Muscle of leg (tissue), 3 donors: ENCODE measurements at regions not wholly inside any gene's neighbourhood (a gene's known extent, or its start where the extent isn't known, plus 50 kb on each side); places are given as distances from the start of the nearest gene placed in this dataset.

Experiments used
- DNase-seq: peaks from one replicate; pipeline ENCODE4 v3.0.0; 2013
- H3K27ac ChIP-seq: one replicate; pipeline ENCODE4 v1.5.1; 2013; ENCODE audit warnings: mild to moderate bottlenecking, low read length, control low read depth
- H3K27me3 ChIP-seq: one replicate; pipeline ENCODE4 v1.6.1; 2013; ENCODE audit warnings: low read length; ENCODE audit not compliant: control insufficient read depth, insufficient read depth
- H3K36me3 ChIP-seq: one replicate; pipeline ENCODE4 v1.6.1; 2013; ENCODE audit warnings: low read length; ENCODE audit not compliant: control insufficient read depth, insufficient read depth
- H3K4me1 ChIP-seq: one replicate; pipeline ENCODE4 v1.6.1; 2013; ENCODE audit warnings: low read length; ENCODE audit not compliant: control insufficient read depth, insufficient read depth
- H3K4me3 ChIP-seq: one replicate; pipeline ENCODE4 v1.5.1; 2013; ENCODE audit warnings: low read length, control low read depth
- H3K9me3 ChIP-seq: replicated peaks from 2 replicates; pipeline ENCODE4 v1.6.1; 2013; ENCODE audit warnings: low read depth, low read length; ENCODE audit not compliant: control insufficient read depth
- WGBS: methylation state at CpG from one replicate; pipeline ENCODE4 v1.1.5; 2013; ENCODE audit warnings: missing lambda C conversion rate; ENCODE audit not compliant: insufficient coverage; 5-methylcytosine and 5-hydroxymethylcytosine counted together

- Histone ChIP-seq H3K27ac (no peak overlapping the region), H3K4me1 (peaks cover 7% of the 10 kb centered on the region), H3K36me3 (no peaks in the 10 kb centered on the region), H3K9me3 (no peaks in the 10 kb centered on the region), H3K27me3 (peaks cover 2% of the 10 kb centered on the region), H3K4me3 (no peak overlapping the region)
- peak; percentile 22 for DNase-seq
- WGBS = no CpG with 5 or more reads among the region's 6 CpGs
Measured at GRCh38 chr16:9308850-9309249, 217.4 kb downstream of the HAPSTR1 start.

GRCh38 chr16:9309844-9310243 is 218.4 kb downstream of the HAPSTR1 start:
- no peak for DNase-seq
- peaks cover 2% of the 10 kb centered on the region for H3K9me3 ChIP-seq
- no peak overlapping the region for H3K27ac ChIP-seq
- peaks cover 2% of the 10 kb centered on the region for H3K27me3 ChIP-seq
- no peaks in the 10 kb centered on the region for H3K36me3 ChIP-seq
- H3K4me1 ChIP-seq = peaks cover 7% of the 10 kb centered on the region
- WGBS = 60% methylated on average over 1 of the region's 2 CpGs
- H3K4me3 ChIP-seq = no peak overlapping the region

GRCh38 chr16:9311303-9311954 is 220.0 kb downstream of the HAPSTR1 start:
- peak; percentile 57 for DNase-seq

GRCh38 chr16:9316008-9316407 is 224.6 kb downstream of the HAPSTR1 start:
- Histone ChIP-seq H3K9me3 (peaks cover 4% of the 10 kb centered on the region), H3K27me3 (peaks cover 2% of the 10 kb centered on the region), H3K36me3 (no peaks in the 10 kb centered on the region), H3K4me3 (no peak overlapping the region), H3K27ac (no peak overlapping the region), H3K4me1 (peaks cover 1% of the 10 kb centered on the region)
- DNase-seq = no peak

More at GRCh38 chr16:9311303-9311954, 220.0 kb downstream of the HAPSTR1 start:
- peaks cover 2% of the 10 kb centered on the region for H3K27me3 ChIP-seq
- peaks cover 4% of the 10 kb centered on the region for H3K9me3 ChIP-seq
- no peak overlapping the region for H3K27ac ChIP-seq
- no peak overlapping the region for H3K4me3 ChIP-seq
- H3K4me1 ChIP-seq = peaks cover 7% of the 10 kb centered on the region
- WGBS = 27% methylated on average over 4 of the region's 5 CpGs
- no peaks in the 10 kb centered on the region for H3K36me3 ChIP-seq

GRCh38 chr16:9316615-9317014 is 225.2 kb downstream of the HAPSTR1 start:
- no CpG with 5 or more reads among the region's 2 CpGs for WGBS
- no peak overlapping the region for H3K27ac ChIP-seq
- no peak overlapping the region for H3K4me3 ChIP-seq

GRCh38 chr16:9318764-9319163 is 227.3 kb downstream of the HAPSTR1 start:
- H3K4me1 ChIP-seq = no peaks in the 10 kb centered on the region
- no peaks in the 10 kb centered on the region for H3K36me3 ChIP-seq
- no peak overlapping the region for H3K4me3 ChIP-seq
- no peak overlapping the region for H3K27ac ChIP-seq
- peaks cover 4% of the 10 kb centered on the region for H3K9me3 ChIP-seq
- DNase-seq = no peak
- H3K27me3 ChIP-seq = no peaks in the 10 kb centered on the region
- WGBS = no CpG with 5 or more reads among the region's 2 CpGs

More at GRCh38 chr16:9316615-9317014, 225.2 kb downstream of the HAPSTR1 start:
- DNase-seq = no peak
- no peaks in the 10 kb centered on the region for H3K4me1 ChIP-seq
- no peaks in the 10 kb centered on the region for H3K36me3 ChIP-seq
- H3K9me3 ChIP-seq = peaks cover 4% of the 10 kb centered on the region
- H3K27me3 ChIP-seq = peaks cover 2% of the 10 kb centered on the region

GRCh38 chr16:9322769-9323168 is 231.3 kb downstream of the HAPSTR1 start:
- Histone ChIP-seq H3K27me3 (no peaks in the 10 kb centered on the region), H3K4me3 (no peak overlapping the region), H3K36me3 (no peaks in the 10 kb centered on the region), H3K27ac (no peak overlapping the region), H3K9me3 (no peaks in the 10 kb centered on the region), H3K4me1 (no peaks in the 10 kb centered on the region)
- DNase-seq = no peak
- no CpG with 5 or more reads among the region's 3 CpGs for WGBS

- Histone ChIP-seq H3K27me3 (no peaks in the 10 kb centered on the region), H3K4me3 (no peak overlapping the region), H3K9me3 (no peaks in the 10 kb centered on the region), H3K27ac (no peak overlapping the region), H3K36me3 (no peaks in the 10 kb centered on the region), H3K4me1 (peaks cover under 1% of the 10 kb centered on the region)
- WGBS = no CpG with 5 or more reads among the region's 4 CpGs
- DNase-seq = no peak
Measured at GRCh38 chr16:9323170-9323569, 231.7 kb downstream of the HAPSTR1 start.

GRCh38 chr16:9327253-9327652 is 235.8 kb downstream of the HAPSTR1 start:
- DNase-seq = no peak
- Histone ChIP-seq H3K4me1 (peaks cover 5% of the 10 kb centered on the region), H3K9me3 (no peaks in the 10 kb centered on the region), H3K36me3 (no peaks in the 10 kb centered on the region), H3K27ac (no peak overlapping the region), H3K4me3 (no peak overlapping the region), H3K27me3 (no peaks in the 10 kb centered on the region)
- 80% methylated on average over 1 of the region's 5 CpGs for WGBS

GRCh38 chr16:9328411-9328810 is 237.0 kb downstream of the HAPSTR1 start:
- peaks cover 5% of the 10 kb centered on the region for H3K4me1 ChIP-seq
- H3K36me3 ChIP-seq = no peaks in the 10 kb centered on the region
- WGBS = 26% methylated on average over 3 of the region's 4 CpGs
- no peaks in the 10 kb centered on the region for H3K27me3 ChIP-seq
- no peak overlapping the region for H3K27ac ChIP-seq
- no peak overlapping the region for H3K4me3 ChIP-seq
- H3K9me3 ChIP-seq = peaks cover 2% of the 10 kb centered on the region
- peak; percentile 71 for DNase-seq

GRCh38 chr16:9330095-9330494 is 238.7 kb downstream of the HAPSTR1 start:
- peak; percentile 53 for DNase-seq
- no peak overlapping the region for H3K27ac ChIP-seq
- no peak overlapping the region for H3K4me3 ChIP-seq
- H3K9me3 ChIP-seq = peaks cover 2% of the 10 kb centered on the region
- WGBS = 53% methylated on average over 4 of the region's 7 CpGs
- no peaks in the 10 kb centered on the region for H3K27me3 ChIP-seq
- H3K36me3 ChIP-seq = no peaks in the 10 kb centered on the region
- H3K4me1 ChIP-seq = peaks cover 5% of the 10 kb centered on the region
